Left ventricle myocardium superior (tissue), 1 donor: ENCODE measurements at regions not wholly inside any gene's neighbourhood (a gene's known extent, or its start where the extent isn't known, plus 50 kb on each side); places are given as distances from the start of the nearest gene placed in this dataset.

Source experiments
- ATAC-seq: fragments of 200-7000 bp; cut with Tn5 transposase; one replicate; pipeline ENCODE4 v1.9.1; 2020; ENCODE audit warnings: mild to moderate bottlenecking, moderate library complexity
- DNase-seq: peaks from one replicate; pipeline ENCODE4 v3.0.0-alpha.2; 2020
- intact Hi-C: fragments of 100-400 bp; cut with micrococcal nuclease; formaldehyde crosslinking; loops from one replicate; pipeline ENCODE4 v1.11.0; 2022
- donor health status: DM: no; HTN: yes; CAD: no; lungs with severe emphysema.

DNA sequence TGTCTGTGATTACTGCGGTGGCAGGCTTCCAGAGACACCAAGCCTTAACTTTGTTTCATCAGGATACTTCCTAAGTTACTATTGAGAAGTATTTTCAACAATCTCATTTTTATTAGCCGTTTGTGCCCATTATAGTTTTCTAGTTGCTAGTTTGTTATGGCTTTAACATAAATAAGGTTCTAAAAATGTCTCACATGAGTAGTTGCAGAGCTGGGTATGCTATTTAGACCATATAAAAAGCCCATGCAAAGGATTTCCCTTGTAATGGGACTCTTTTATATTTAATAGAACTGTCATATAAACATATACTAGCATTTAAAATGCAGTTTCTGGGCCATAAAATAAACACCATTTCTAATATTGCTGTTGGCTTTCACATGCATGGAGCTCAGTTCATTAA, 205.3 kb upstream of the TCF21 start:
- no peak for ATAC-seq
- DNase-seq = no peak
- intact Hi-C loops = no loop called here

DNA sequence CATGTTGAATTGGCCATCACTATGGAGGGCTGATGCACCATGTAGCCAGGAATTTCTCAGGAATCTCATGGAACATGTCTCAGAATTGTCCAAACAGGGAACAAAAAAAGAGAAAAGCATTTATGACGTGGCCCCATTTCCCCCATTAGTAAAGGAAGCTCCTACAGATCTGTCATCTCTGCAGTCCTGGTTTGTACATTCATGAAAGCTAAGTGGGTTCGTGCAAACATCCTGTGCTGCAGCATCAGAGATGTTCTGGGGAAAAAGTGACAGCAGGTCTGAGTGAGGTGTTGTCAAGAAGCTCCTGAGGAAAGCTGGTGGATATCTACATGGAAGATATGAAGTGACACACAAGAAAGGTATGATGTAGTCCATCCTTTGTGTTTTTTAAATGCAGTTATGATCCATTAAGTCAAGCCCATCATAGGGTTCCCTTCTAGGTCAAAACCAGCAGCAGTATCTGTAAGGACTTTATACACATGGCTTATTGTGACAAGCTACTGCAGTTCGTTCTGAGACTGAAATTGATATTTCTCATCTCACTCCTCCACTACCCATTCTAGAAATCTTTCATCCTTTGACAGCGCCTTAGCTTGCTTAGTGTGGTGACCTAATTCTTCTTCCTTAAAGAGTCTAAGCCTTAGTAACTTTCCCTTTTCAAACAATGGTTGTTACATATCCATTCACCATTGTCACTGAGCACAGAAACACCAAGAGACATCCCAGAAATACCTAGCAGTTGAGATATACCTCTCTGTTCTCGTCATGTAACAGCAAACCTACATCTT, 200.0 kb upstream of the TCF21 start:
- intact Hi-C loops = no loop called here
- no peak for ATAC-seq
- DNase-seq = no peak

DNA sequence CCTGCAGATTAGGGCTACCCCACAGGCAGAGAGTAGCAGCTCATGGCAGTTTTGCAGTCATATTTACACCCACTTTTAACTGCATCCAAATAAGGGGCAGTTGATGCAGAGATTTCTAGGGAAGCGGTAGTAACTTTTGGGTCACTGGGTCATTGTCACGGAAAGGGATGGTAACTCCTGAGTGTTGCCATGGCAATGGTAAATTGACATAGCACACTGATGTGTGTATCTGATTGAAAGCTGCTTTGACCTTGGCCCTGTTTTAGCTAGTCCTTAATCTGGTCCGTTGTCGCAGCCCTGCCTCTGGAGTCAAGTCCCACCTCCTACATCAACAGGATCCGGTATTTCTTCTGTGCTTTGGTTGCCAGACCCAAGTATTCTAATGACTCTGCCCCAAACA, 199.1 kb upstream of the TCF21 start:
- intact Hi-C loops = no loop called here
- ATAC-seq (no peak), DNase-seq (no peak)

DNA sequence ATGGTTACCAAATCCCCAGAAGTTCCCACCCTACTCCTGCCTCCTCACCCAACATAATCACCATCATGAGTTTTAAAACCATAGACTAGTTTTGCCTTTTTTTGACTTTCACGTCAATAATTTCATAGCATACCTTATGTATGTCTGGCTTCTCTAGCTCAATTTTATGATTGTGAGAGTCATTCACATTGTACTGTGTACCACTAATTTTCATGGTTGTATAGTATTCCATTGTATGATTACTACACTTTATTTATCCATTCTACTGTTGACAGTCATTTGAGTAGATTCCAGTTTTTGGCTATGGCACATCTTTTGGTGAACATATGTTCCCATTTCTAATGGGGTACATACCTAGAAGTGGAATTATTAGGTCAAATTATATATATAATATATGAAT, 195.3 kb upstream of the TCF21 start:
- DNase-seq (no peak), ATAC-seq (no peak)
- intact Hi-C loops = no loop called here

DNA sequence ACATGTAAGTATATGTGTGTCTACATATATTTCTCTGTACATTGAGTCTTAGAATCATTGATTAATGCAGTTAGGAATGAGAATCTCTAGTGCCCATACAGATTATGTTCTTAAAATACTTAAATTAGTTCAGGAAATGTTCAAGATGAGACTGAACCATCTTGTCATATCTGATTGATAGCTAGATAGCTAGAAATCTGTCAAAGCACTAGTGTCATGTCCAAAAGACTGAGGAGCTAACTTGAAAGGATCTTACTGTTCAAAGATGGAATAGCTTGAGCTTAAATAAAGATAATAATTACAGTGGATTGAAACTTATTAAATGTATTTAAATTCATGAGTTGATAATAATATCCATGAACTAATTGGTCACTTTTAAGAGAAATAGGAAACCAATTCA, 191.7 kb upstream of the TCF21 start:
- intact Hi-C loops = no loop called here
- no peak for ATAC-seq

DNA sequence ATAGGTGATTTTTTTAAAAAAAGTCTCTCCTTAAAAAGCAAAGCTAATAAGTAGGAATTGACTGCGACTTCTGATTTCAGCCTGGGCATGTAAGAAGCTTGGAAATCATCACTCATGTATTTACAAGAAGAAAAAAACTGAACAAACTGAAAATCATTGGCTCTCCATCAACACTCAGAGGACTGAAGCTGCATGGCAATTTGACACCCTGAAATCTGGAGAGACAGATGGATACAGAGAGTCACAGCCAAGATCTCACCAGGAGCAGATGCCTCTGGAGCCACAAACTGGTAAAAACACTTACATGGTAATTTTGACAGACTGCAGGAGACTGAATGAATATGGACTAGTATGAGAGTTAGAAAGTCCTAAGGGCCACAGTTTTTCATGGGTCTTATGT, 191.2 kb upstream of the TCF21 start:
- peak; percentile 11 for ATAC-seq
- no peak for DNase-seq
- intact Hi-C loops = no loop called here

More for the DNA sequence above, 191.7 kb upstream of the TCF21 start:
- no peak for DNase-seq

DNA sequence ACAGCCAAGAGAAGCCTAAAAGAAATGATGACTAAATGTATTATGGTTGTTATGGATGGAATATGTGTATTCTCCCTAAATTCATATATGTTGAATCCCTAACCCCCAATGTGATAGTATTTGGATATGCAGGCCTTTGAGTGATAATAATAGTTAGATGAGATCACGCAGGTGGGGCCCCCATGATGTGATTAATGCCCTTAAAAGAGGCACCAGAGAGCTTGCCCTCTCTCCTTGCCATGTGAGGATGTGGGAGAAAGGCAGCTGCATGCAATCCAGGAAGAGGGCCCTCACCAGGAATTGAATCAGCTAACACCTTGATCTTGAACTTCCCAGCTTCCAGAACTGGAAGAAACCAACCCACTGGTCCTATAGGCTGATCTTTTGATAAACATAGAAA, 190.6 kb upstream of the TCF21 start:
- intact Hi-C loops = no loop called here
- no peak for DNase-seq
- no peak for ATAC-seq

DNA sequence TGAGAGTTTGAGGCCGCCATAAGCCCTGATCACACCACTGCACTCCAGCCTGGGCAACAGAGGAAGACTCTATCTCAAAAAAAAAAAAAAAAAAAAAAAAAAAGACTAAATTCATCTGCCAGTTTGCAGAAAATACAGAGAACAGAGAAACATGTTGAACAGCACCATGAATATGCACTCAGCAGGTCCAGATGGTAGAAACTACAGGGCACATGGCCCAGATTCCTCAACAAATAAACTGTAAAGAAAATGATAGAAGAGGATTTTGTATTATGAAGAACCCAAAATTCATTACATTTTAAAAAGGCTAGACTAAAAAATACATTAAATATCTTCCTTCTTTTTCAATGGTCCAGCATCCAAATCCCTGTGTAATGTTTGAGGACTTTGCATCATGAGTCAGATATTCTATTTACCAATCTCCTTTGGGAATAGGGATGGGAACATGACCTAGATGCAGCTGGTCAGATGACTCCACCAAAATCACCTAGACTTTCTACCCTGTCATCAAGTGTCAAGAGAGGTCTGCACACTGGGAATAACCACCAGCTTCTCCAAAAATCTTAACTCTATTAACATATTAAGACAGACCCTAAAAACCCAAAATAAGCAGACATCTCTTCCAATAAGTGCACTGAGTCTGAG, 189.1 kb upstream of the TCF21 start:
- intact Hi-C loops = no loop called here
- DNase-seq = no peak
- no peak for ATAC-seq

DNA sequence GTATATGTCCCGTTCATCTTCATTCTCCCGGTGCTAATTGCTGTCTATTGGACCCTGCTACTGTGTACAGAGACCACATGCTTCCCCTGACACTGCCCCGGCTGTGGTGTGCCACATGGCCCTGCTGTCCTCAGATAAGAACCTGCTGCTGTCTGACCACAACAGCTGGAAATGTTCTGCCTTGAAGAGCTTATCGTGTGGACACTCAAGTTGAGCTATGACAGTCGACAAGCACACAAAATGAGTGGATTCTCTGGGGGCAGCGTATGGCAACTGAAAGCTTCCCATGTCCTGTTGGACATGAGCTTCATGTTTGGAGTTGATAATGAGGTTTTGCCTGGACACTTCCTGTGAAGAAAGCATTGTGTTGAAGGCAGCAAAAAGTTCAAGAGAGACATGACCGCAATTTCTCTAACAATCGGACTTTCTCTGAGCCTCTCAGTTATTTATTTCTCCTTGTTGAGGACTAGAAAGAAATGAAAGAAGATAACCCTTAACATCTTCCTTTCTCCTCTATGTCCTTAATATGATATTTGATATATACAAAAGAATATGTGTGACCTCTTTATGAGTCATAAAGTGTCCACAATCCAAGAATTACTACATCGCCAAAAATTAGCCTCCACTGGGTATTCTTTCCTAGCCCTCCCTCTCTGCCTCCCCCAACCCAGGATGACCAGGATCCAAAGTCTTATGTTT, 187.1 kb upstream of the TCF21 start:
- peak; percentile 58 for DNase-seq
- intact Hi-C loops = no loop called here
- ATAC-seq = peak; percentile 91

DNA sequence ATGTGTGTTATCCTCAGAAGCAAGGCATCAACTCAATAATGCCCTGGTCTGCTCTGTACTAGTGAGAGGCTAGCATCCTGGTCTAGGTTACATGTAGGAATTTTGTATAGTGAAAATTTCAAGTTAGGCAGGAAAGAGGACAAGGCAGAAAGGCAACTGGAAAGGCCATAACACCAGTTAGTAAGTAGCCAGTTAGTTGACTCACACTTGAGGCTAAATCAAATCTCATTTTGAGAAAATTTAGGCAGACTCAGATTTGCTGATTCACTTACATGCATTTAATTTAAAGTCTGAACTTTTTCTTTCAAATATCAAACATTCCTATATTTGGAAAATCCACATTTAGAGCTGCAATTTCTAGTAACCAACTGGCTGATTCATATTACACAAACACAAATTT, 184.5 kb upstream of the TCF21 start:
- intact Hi-C loops = no loop called here
- ATAC-seq (no peak), DNase-seq (no peak)

DNA sequence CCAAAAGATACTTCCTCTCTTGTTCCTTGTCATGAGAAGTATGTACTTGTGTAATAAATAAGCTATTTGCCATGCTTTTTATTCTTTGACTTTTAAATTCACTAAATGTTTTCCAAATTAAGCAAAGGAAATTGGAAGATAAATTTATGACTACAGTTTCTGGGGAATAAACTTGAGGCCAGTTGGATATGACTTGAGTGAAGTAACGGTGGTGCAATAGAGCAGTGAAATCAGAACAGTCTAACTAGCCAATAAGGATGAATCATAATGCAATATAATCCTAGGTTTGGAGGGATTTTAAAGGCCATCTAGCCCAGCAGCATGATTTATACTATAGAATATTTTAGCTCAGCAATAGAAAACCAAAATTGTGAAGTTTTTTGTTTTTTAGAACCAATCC, 183.8 kb upstream of the TCF21 start:
- intact Hi-C loops = no loop called here
- ATAC-seq = peak; percentile 76
- DNase-seq = no peak

DNA sequence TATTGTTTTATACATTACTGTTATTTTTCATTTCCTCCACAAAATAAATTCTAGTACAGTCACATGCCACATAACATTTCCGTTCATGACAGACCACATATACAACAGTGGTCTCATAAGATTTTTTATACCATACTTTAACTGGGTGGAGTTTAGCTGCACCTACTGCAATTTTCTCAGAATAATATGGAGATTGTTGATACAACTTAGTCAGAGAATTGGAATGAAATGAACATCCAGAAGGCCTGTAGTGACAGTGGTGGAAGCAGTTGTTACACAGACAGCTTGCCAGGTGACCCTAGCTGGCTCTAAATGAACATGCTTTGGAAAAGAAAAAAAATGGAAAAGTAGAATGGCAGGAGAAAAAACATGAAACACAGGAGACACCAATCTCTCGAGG, 183.2 kb upstream of the TCF21 start:
- ATAC-seq = no peak
- intact Hi-C loops = no loop called here
- no peak for DNase-seq

DNA sequence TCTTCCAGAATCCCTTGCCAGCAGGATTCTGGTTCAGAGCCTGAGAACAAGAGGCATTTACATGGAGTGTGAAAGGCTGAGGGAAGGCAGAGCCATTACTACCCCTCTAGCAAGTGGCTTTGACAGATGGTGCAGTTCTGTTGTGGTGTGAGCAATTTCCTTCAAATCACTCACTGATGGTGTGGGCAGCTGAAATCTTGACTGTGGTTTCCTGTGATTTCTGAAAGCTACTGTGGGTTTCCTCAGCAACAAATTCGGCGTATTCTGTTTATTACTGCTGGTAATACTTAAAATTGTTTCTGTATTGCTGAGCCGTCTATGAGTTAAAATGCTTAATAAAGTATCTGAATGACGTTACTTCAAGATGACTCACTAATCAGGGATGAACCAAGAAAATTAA, 181.5 kb upstream of the TCF21 start:
- ATAC-seq (no peak), DNase-seq (no peak)
- intact Hi-C loops = no loop called here

DNA sequence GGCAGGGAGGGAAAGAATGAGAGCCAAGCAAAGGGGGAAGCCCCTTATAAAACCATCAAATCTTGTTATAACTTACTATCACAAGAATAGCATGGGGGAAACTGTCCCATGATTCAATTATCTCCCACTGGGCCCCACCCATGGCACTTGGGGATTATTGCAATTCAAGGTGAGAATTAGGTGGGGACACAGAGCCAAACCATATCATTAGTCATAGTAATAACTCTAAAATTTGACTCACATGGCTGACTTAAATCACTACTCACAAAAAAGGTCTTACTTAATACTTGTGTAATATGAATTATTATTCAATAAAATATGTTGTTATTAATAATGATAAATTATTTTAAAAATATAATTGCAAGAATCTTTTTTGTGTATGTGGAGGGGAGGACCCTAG, 178.1 kb upstream of the TCF21 start:
- no peak for ATAC-seq
- no peak for DNase-seq
- intact Hi-C loops = no loop called here

DNA sequence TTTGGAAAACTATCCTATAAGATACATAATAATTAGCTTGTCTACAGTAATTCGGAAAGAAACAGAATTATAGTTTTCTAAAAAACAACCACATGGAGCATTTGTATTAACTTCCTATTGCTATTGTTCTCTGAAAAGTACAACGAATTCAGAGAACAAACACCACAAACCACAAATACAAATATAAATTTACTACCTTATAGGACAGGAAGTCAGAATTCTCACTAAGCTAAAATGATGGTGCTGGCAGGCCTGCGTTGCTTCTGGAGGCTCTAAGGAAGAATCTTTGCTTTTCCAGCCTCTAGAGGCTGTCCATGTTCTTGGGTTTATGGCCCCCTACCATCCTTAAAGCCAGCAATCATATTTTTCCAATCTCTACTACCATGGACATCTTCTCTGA, 173.6 kb upstream of the TCF21 start:
- DNase-seq = no peak
- no peak for ATAC-seq
- intact Hi-C loops = no loop called here

DNA sequence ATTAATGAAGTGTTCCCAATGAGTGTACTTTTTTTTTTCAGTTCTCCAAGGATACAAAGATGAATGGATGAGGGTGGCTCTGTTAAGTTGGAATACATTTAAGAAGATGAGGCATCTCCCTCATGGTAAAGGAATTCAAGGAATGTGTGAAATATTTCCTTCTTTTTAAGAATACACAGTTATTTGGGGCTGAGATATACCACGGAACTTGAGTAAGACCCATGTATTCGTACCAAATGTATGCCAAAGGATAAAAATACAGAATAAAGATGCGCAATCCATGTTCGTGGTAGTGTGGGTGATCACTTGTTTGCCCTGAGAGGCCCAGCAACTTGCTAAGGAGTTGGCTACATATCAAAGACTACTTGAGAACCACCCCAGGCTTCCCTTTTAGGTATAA, 164.2 kb upstream of the TCF21 start:
- DNase-seq = no peak
- no peak for ATAC-seq
- intact Hi-C loops = no loop called here

DNA sequence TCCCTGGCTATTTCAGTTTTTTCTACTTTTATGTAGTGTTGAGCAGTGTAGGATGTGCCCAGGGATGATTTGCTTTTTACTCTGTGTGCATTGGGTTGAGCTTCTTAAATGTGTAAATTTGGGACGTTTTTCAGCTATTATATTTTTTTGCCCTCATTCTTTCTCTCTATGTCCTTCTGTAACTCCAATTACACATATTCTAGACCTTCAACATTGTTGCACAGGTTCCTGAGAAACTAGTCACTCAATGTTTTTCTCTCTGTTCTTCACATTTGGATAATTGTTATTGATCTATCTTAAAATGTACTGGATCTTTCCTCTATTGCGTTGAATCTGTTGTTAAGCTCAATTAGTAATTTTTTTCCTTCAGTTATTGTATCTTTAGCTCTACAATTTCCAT, 162.7 kb upstream of the TCF21 start:
- intact Hi-C loops = no loop called here
- no peak for ATAC-seq
- DNase-seq = no peak

DNA sequence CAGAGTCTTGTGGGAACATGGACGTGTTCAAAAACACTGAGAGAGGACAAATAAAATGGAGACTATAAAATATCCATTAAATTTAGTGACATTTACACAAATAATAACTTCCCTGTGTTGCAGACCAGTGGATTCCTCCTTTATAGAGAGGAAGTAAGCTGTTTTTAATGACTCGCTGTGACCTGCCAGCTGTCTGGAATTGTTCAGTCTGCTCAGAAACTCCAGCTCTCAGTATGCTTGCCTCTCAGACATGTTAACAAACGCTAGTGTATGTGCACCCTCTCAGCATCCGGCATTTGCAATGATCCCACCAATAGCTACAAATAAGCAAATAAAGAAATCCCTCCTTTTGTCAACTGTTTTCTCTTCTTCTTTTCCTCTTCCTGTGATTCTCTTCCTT, 158.0 kb upstream of the TCF21 start:
- intact Hi-C loops = no loop called here
- DNase-seq (no peak), ATAC-seq (no peak)

DNA sequence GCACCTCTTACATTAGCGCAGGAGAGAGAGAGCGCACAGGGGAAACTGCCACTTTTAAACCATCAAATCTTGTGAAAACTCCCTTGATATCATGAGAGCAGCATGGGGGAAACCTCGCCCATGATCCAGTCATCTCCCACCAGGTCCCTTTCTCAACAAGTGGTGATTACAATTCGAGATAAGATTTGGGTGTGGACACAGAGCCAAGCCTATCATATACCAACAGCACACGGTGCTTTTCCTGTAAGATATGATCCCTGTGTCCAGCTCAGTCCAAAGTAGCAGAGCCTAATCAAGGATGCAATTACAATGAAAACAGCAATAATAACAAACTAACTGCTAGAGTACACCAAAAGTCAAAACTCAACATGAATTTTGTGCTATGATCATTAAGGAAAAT, 148.7 kb upstream of the TCF21 start:
- no peak for ATAC-seq
- intact Hi-C loops = no loop called here
- no peak for DNase-seq

DNA sequence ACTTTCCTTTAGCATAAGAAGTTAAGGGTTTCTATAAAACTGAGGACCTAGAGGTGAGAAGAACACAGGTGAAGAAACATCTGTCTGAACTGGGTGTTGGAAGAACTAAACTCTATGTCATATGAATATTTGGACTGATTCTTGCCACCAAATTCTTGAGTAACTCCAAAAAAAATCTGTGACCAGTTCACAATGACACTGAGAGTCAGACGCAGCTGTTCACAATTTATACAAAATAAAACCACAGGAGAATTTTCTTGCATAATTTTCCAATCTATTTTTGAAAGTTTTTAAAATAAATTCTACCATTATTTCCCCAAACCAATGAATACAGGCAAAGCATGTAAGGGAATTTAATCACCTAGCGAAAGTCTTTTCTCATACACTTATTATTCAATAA, 148.1 kb upstream of the TCF21 start:
- ATAC-seq (peak; percentile 19), DNase-seq (no peak)
- intact Hi-C loops = no loop called here

DNA sequence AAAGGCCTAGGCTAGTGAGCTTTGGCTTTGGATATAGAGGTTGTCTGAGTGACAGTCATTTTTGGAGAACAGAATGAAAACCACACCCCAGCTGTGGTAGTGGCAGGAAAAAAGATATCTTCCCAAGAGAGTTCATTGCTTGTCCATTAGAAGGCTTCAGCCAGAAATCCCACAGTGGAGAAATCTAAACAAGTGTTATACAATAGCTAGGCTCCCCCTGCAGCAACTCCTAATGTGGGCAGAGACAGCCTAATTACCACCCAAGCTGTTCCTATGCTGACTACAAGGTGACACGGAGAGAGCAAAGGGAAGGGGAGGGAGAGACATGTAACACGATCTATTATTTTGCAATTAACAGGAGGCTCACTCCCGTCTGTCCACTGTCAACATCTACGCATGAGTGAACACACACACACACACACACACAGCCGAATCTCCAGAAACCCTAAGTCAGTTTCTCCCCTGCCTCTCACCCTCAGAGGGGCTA, 147.5 kb upstream of the TCF21 start:
- intact Hi-C loops = no loop called here
- peak; percentile 85 for ATAC-seq
- no peak for DNase-seq
